Gastroesophageal sphincter (tissue), 3 donors: ENCODE measurements at regions not wholly inside any gene's neighbourhood (a gene's known extent, or its start where the extent isn't known, plus 50 kb on each side); places are given as distances from the start of the nearest gene placed in this dataset.

ENCODE experiments used
- CTCF ChIP-seq, 4 experiments: fragments of 200-600 bp in 2 of 4; fragments of 450-650 bp in 2 of 4; sonication (generic) in 1 of 4; IDR thresholded peaks; one replicate each; pipeline ENCODE4 v1.5.1; 2017 to 2019; ENCODE audit warnings: antibody characterized with exemption in 4 of 4, mild to moderate bottlenecking in 2 of 4, moderate library complexity in 2 of 4
- EP300 ChIP-seq: sonication (generic); formaldehyde crosslinking; IDR thresholded peaks from one replicate; pipeline ENCODE4 v1.6.1; 2017; ENCODE audit warnings: antibody characterized with exemption, mild to moderate bottlenecking
- POLR2A ChIP-seq, 2 donors: fragments of 450-650 bp; IDR thresholded peaks; one replicate each; pipeline ENCODE4 v1.6.1; 2017; ENCODE audit warnings: antibody characterized with exemption in 2 of 2, mild to moderate bottlenecking in 2 of 2, moderate library complexity in 1 of 2
- POLR2AphosphoS5 ChIP-seq: sonication (generic); formaldehyde crosslinking; IDR thresholded peaks from one replicate; pipeline ENCODE4 v1.6.1; 2017; ENCODE audit warnings: antibody characterized with exemption

- TF ChIP-seq EP300 (no peak), CTCF (IDR thresholded peaks at IDR 0.05) (no peak), POLR2A (IDR thresholded peaks at IDR 0.05) (no peak), POLR2AphosphoS5 (no peak)
These were observed 243.2 kb downstream of the ELAVL2 start for GRCh38 chr9:23582836-23583235.
